ENCODE measurements at regions not wholly inside any gene's neighbourhood (a gene's known extent, or its start where the extent isn't known, plus 50 kb on each side); places are given as distances from the start of the nearest gene placed in this dataset.

GRCh38 chr3:152609891-152610290 is 225.0 kb upstream of the P2RY1 start:
- no peak for FAIRE-seq
- no peak for TF ChIP-seq CTCF (IDR thresholded peaks at IDR 0.05; ENCODE audit: insufficient read depth, missing control alignments)
- no peak for DNase-seq (ENCODE audit: insufficient read length, low spot score)

- TF ChIP-seq CTCF (IDR thresholded peaks at IDR 0.05; ENCODE audit: insufficient read depth, missing control alignments), result no peak
- FAIRE-seq, result no peak
- no peak for DNase-seq (ENCODE audit: insufficient read length, low spot score)
Measured at GRCh38 chr3:152610622-152611021, 224.3 kb upstream of the P2RY1 start.

- no peak for DNase-seq (ENCODE audit: insufficient read length, low spot score)
- FAIRE-seq, result no peak
- no peak for TF ChIP-seq CTCF (IDR thresholded peaks at IDR 0.05; ENCODE audit: insufficient read depth, missing control alignments)
Measured at GRCh38 chr3:152611905-152612304, 223.0 kb upstream of the P2RY1 start.

GRCh38 chr3:152613851-152614250 is 221.1 kb upstream of the P2RY1 start:
- FAIRE-seq (no peak), DNase-seq (ENCODE audit: insufficient read length, low spot score) (no peak)
- TF ChIP-seq CTCF (IDR thresholded peaks at IDR 0.05; ENCODE audit: insufficient read depth, missing control alignments), result no peak

- FAIRE-seq (no peak), DNase-seq (ENCODE audit: insufficient read length, low spot score) (no peak)
- TF ChIP-seq CTCF (IDR thresholded peaks at IDR 0.05; ENCODE audit: insufficient read depth, missing control alignments), result no peak
Measured at GRCh38 chr3:152615681-152616080, 219.2 kb upstream of the P2RY1 start.

GRCh38 chr3:152617609-152618008 is 217.3 kb upstream of the P2RY1 start:
- no peak for DNase-seq (ENCODE audit: insufficient read length, low spot score)
- no peak for TF ChIP-seq CTCF (IDR thresholded peaks at IDR 0.05; ENCODE audit: insufficient read depth, missing control alignments)
- no peak for FAIRE-seq

- no peak for TF ChIP-seq CTCF (IDR thresholded peaks at IDR 0.05; ENCODE audit: insufficient read depth, missing control alignments)
- FAIRE-seq, result no peak
- DNase-seq (ENCODE audit: insufficient read length, low spot score), result no peak
Measured at GRCh38 chr3:152618529-152618928, 216.4 kb upstream of the P2RY1 start.
